ENCODE measurements at regions not wholly inside any gene's neighbourhood (a gene's known extent, or its start where the extent isn't known, plus 50 kb on each side); places are given as distances from the start of the nearest gene placed in this dataset.
"Not testable (repeated sequence)": the region's sequence is repeated elsewhere in the genome, so short reads cannot be mapped to it uniquely, and the experiment has no call there.

DNA sequence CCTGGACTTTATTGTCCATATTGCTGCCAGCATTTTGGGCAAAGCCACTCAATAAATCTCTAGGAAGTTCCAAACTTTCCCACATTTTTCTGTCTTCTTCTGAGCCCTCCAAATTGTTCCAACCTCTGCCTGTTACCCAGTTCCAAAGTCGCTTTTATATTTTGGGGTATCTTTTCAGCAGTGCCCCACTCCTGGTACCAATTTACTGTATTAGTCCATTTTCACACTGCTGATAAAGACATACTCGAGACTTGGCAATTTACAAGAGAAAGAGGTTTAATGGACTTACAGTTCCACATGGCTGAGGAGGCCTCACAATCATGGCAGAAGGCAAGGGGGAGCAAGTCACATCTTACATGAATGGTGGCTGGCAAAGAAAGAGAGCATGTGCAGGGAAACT is 53.4 kb downstream of the AHSP start:
- DNase-seq (ENCODE audit: low read depth), result not testable (repeated sequence)

DNA sequence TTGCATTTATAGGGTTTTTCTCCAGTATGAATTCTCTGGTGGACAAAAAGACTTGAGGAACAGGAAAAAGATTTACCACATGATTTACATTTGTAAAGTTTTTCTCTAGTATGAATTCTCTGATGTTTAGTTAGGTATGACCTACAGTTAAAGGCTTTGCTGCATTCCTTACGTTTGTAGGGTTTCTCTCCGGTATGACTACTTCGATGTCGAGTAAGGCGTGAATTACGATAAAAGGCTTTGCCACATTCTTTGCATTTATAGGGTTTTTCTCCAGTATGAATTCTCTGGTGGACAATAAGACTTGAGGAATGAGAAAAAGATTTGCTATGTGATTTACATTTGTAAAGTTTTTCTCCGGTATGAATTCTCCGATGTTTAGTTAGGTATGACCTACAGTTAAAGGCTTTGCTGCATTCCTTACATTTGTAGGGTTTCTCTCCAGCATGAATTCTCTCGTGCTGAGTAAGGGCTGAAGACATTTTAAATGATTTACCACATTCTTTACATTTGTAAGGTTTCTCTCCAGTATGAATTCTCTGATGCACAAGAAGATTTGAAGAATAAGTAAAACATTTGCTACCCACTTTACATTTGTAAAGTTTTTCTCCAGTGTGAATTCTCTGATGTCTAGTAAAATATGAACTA is 74.2 kb downstream of the AHSP start:
- DNase-seq (ENCODE audit: low read depth), result not testable (repeated sequence)

DNA sequence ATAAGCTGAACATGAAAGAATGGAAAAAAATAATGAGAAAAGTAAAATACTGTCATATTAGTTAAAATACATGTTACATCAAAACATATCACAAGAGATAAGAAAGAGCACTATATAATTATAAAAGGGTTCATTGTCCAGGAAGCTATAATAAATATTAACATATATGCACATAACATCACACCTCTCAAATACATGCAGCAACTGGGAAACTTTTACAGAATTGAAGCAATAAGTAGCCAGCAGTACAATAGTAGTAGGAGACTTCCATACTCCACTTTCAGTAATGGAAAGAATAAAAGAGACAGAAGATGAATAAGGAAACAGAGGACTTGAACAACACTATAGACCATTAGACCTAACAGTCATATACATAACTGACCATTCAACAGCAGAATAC is 90.4 kb downstream of the AHSP start:
- no peak for DNase-seq (ENCODE audit: low read depth)

DNA sequence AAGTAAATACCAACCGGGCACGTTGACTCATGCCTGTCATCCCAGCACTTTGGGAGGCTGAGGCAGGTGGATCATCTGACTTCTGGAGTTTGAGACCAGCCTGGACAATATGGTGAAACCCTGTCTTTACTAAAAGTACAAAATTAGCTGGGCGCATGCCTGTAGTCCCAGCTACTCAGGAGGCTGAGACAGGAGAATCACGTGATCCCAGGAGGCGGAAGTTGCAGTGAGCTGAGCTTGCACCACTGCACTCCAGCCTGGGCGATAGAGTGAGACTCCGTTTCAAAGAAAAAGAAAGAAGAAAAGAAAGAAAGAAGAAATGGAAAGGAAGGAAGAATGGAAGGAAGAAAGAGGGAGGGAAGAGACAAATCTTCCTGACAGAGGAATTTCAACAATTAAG is 108.7 kb downstream of the AHSP start:
- DNase-seq (ENCODE audit: low read depth), result no peak

DNA sequence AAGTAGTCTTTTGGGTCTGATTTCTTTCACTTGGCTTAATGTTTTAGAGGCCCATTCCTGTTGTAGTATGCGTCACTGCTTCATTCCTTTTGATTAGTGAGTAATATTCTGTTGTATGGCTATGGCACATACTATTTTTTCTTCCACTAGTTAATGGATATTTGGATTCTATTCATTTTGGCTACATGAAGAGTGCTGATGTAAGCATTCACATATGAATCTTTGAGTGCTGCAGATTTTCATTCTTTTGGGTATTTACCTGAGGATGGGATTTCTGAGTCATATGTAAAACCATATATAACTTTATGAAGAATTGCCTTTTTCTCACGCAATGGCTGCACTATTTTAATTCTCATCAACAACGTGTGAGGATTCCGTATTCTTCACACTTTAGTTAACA is 113.6 kb downstream of the AHSP start:
- no peak for DNase-seq (ENCODE audit: low read depth)

DNA sequence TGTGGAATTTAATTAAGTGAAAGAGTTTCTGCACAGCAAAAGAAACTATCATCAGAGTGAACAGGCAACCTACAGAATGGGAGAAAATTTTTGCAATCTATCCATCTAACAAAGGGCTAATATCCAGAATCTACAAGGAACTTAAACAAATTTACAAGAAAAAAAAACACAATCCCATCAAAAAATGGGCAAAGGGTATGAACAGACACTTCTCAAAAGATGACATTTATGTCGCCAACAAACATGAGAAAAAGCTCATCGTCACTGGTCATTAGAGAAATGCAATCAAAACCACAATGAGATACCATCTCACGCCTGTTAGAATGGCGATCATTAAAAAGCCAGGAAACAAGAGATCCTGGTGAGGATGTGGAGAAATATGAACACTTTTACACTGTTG is 128.0 kb downstream of the AHSP start:
- not testable (repeated sequence) for DNase-seq (ENCODE audit: low read depth)

DNA sequence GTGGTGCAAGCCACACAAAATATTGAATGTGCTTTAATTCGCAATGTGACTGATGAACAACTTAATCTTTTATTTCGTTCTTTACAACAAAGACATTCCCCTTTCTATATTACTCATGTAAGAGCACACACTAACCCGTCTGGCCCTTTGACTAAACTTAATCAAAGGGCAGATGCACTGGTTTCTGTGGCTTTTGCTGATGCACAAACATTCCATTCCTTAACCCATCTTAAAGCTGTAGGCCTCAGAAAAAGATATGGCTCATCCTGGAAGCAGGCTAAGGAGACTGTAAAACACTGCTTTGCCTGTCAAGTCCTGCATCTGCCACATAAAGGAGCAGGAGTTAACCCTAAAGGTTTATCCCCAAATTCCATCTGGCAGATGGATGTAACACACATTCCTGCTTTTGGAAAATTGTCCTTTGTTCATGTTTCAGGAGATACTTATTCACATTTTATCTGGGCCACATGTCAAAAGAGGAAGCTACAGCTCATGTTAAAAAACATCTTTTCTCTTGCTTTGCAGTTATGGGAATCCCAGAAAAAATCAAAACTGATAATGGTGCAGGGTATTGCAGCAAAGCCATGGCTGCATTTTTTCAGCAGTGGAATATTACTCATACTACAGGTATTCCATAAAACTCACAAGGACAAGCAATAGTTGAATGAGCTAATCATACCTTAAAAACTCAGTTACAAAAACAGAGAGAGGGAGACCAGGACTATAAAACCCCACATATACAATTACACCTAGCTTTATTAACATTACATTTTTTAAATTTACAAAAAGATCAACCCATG is 137.2 kb downstream of the AHSP start:
- DNase-seq (ENCODE audit: low read depth), result peak; percentile 6

DNA sequence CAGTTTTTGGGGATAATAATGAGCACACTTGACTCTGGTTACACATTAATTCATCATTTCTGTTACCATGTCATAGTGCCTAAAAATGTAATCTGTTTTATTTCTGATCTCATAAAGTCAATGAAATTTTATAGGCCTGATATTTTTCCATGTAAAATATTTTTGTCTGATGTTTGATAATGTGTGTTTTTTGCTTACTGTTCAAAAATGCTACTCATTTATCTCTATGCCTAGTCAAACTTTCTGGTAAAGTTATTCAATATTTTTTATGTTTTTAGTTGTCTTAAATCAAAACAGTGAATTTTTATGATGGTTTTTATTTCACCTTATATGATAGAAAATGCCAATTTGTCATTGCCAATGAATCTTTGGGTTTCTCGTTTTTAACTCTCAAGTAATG is 147.0 kb downstream of the AHSP start:
- DNase-seq (ENCODE audit: low read depth), result no peak

DNA sequence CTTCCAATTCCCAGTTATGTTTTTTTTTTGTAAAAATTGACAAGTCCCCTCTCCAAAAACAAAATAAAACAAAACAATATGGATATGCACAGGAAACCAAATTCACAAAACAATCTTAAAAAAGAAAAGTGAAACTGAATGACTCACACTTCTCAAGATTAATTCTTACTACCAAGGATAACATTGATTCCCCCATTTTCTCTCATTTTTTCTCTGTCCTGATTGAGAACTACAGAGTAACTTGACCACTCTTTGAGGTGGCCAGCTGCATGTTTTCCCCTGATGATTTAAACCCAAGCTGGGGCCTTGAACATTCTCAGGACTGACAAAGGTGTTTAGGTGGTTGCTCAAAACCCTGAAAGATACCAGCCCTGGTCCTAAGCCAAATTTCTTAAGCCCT is 149.0 kb downstream of the AHSP start:
- no peak for DNase-seq (ENCODE audit: low read depth)

DNA sequence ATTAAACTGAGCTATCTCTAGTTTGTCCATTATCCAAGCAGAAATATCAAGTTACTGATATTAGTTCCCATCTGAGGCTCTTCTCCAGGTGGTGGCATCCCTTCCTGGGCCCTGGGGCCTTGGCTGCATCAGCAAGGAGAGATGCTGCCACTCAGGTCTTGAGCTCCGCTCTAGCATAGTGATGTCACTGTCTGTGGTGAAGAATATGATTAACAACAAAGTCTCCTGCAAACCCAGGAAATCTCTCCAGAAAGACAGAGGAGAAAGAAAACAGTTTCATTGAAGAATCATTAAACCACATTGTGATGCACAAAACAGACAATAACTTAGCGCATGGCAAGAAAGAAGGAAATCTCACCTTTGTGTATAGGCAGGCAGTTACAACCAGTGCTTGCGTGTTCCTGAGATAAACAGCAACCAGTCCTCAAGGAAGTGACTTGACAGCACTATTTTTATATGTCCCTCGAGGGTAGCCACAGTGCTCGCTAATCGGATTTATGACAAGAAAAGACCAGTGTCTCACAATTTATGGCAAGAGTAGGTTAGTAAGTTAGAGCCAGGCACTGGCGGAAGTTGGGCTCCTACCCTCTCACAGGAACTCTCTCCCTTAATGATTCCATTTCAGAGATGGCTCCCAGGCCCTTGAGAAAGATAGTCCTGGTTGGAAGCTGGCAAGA is 151.1 kb downstream of the AHSP start:
- DNase-seq (ENCODE audit: low read depth), result no peak

DNA sequence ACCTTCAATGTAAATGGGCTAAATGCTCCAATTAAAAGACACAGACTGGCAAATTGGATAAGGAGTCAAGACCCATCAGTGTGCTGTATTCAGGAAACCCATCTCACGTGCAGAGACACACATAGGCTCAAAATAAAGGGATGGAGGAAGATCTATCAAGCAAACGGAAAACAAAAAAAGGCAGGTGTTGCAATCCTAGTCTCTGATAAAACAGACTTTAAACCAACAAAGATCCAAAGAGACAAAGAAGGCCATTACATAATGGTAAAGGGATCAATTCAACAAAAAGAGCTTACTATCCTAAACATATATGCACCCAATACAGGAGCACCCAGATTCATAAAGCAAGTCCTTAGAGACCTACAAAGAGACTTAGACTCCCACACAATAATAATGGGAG is 161.6 kb downstream of the AHSP start:
- DNase-seq (ENCODE audit: low read depth), result not testable (repeated sequence)

DNA sequence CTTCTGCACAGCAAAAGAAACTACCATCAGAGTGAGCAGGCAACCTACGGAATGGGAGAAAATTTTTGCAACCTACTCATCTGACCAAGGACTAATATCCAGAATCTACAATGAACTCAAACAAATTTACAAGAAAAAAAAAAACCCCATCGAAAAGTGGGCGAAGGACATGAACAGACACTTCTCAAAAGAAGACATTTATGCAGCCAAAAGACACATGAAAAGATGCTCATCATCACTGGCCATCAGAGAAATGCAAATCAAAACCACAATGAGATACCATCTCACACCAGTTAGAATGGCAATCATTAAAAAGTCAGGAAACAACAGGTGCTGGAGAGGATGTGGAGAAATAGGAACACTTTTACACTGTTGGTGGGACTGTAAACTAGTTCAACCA is 164.6 kb downstream of the AHSP start:
- DNase-seq (ENCODE audit: low read depth), result not testable (repeated sequence)

DNA sequence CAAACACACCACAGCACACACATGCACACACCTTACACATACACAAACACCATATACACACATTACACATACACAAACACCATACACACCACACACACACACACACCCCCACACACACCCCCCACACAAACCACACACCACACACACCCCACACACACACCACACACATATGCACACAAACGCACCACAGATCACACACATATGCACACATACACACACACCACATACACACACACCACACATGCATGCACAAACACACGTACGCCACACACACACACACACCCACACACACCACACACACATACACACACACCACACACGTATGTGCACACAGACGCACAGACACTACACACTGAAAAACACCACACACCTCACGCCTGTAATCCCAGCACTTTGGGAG is 166.0 kb downstream of the AHSP start:
- DNase-seq (ENCODE audit: low read depth), result no peak

DNA sequence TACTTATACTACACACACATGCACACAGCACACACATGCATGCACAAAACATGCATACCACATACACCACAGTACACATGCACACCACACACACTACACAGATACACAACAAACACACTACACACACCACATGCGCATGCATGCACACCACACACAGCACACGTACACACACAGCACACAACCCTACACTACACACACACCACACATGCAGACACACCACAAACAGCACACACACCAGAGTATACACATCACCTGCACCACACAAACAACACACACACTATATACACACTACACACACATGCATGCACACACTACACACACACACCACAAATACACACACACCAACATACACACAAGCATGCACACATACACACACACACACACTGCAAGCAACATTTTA is 166.8 kb downstream of the AHSP start:
- no peak for DNase-seq (ENCODE audit: low read depth)

DNA sequence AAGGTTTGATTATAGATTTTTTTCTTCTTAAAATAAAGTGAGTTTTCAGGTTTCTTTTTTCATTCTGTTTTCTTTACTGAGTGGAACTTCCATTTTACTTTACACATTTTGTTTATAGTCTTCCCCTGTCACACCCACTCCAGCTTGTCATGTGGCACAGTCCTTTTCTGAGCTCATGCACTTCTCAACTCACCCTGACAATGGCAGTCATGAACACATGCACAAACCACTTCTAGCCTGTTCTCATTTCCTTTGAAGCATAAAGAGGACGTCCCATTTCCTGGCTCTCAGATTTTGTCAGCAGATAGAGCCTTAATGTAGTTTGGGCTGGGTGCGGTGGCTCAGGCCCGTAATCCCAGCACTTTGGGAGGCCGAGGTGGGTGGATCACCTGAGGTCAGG is 168.0 kb downstream of the AHSP start:
- DNase-seq (ENCODE audit: low read depth), result no peak

DNA sequence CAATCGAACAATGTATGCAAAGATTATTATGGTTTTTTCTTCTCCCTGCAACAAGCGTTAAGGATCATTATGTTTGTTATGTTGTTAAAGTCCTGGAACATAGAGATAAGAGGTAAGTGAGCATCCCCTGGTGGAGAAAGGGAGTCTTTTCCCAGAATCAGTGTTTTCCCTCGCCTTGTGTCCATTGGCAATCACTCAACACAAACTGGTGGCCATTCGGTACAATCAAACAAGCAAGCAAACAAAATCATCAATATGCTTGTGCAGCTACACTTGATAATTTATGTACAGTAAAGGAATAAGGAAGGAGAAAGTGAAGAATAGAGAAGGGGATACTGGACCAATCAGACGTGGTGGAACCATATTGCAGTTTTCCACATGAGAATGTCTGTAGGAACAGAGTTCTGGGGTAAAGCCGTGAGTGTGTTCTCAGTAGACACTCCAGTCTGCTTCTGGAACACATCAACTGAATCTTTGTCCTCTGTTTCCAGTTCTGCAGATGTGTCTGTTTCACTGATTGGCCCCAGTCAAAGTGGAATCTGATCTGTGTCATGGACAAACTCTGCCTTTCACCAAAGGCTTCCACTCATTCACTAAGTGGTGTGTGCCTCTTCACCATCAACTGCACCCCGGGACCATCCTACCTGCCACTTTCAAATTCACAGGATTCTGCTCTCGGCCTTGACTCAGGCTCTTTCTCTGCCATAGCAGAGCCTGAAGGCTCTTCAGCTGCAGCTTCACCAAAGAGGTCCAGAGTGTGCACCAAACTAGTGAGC is 169.5 kb downstream of the AHSP start:
- peak; percentile 23 for DNase-seq (ENCODE audit: low read depth)

DNA sequence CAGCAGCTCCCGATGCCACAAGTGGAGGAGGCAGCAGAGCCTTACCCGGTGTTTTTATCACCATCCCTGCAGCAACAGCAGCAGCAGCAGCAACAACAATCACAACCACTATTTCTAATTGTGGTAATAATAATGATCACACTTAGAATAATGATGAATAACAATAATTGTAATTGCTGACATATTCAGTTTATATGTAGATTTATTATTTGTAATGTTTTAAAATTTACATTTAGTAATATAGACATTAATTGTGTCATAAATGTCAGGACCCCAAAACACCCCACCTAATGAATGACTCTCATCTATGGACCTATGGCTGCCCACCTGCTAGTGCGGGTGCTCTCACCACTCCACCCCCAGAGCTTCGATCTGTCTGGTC is 170.0 kb downstream of the AHSP start:
- no peak for DNase-seq (ENCODE audit: low read depth)

DNA sequence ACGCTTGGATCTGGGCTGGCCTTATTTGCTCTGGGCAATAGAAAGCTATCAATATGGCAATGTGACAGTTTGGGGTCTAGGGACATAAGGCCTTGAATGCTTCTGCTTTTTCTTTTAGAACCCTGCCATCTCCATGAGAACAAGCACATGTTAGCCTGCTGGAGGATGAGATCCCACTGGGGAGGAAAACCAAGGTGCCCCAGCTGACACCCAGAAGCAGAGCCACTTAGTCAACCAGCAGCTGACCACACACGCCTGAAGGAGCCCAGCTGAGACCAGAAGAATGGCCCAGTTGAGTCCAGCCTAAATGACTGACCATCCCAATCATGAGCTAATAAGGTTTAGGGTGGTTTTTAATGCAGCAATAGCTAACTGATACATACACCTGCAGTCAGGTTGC is 171.2 kb downstream of the AHSP start:
- DNase-seq (ENCODE audit: low read depth), result no peak

DNA sequence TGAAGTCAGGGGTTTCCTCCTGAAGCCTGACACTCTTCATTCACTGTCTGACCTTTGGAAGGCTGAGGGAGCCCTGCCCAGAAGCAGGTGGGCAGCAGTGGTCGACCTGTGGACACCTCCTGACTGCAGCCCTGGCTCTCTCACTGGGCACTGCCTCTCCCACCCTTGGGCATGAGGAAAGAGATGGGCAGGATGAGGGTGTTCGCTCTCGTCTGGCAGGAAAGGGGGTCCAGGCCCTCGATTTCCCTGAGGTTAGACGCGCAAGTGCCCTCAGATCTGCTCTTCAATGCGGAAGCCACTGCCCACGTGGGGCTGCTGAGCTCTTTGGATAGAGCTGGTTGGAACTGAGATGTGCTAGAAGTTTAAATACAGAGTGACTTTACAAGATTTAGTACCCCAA is 171.9 kb downstream of the AHSP start:
- no peak for DNase-seq (ENCODE audit: low read depth)

DNA sequence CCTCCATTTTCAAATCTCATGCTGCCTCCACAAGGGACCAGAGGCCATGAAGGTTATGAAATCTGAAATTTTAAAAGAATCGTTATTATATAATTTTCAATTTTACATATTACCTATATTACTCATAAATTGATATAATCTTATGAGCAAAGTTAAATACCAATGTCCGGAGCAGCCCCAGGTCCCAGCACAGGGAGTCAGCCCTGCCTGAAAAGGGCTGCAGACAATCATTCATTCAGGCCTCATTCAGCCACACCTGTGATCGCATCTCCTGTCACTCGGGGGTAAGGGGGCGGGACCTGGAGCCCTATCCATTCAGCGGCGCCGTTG is 172.5 kb downstream of the AHSP start:
- DNase-seq (ENCODE audit: low read depth), result no peak

DNA sequence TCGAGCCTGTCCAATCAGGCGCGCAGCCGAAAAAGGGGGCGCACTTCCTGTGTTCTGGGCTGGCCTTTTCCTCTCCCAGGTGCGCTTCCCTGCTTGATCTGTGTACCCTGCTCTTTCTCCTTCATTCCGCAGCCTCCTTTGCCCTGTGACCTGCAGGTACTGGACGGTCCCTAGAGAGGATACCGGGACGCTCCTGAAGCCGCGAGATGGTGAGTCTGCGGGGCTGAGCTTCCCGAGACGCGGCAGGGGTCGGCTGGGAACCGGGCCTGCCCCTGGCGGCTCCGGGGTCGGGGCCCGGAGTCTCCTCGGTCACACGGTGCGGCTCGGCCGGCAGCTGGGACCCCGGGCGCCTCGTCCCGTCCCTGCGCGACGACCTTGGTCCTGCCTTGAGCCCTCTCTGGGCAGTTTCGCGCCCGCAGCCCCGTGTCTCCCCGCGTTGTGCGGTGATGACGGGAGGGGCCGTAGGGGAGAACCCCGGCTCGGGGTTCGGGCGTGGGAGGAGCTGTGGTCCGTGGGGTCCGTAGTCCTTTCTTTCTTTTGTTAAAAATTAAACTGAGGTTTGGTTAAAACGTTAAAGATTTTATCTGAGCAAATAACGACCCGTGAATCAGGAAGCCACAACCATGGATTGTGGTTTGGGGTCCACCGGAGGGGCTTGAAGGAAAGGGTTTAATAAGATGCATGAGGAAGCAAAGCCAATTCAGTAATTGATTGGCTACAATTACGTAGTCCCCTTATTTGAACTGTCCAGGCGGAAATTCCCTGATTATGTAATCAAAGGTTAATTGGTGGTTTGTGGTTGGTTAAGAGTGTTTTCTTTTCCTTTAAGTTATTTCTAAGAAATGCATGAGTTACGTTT is 172.8 kb upstream of the ZNF267 start:
- DNase-seq (ENCODE audit: low read depth), result peak; percentile 35

DNA sequence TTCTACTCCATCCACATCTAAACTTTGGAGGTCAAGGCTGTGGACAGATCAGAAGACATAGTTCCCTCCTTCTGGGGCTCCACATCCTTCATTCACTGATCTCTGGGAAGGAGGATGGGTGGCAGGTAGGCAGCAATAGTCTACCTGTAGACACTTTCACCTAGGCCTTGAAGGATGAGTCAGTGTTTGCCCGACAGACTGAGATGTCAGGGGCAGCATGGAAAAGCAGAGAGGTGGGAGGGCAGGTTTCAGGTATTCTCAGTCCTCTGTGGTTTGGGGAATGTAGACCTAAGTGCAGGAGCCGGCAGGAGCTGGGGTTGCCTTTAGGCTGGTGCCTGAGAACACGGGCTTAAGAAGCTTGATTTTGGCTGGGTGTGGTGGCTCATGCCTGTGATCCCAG is 171.9 kb upstream of the ZNF267 start:
- DNase-seq (ENCODE audit: low read depth), result no peak
